ENCODE measurements at regions not wholly inside any gene's neighbourhood (a gene's known extent, or its start where the extent isn't known, plus 50 kb on each side); places are given as distances from the start of the nearest gene placed in this dataset.

DNA sequence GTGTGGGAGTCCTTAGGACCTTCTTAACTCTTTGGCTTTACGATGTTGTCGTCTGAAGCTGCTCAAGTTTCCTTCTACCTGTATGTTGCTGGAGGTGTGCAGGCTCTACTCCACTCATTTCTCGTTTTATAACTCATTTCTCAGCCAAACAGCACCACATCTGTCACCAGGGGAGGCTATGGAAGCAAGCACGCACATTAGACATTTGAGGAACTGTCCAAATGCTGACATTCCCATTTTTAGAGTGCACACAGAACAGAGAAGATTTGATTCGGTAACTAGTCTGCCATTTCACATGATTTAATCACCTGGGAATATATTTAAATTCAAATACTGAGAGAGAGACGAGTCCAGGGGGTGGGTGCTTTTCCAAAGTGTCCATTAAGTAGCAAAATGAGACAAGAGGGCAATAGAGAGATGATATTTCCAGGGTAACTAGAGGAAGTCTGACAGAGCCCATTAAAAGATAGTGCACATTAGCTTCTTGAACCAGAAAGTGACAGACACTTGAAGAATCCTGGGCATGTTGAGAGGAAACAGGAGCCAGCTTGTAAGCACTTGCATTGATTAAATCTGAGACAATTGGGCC lies 793.3 kb downstream of the TDRD15 start:
- Histone ChIP-seq H3K4me3 (ENCODE audit: insufficient read depth, low read length, poor library complexity, severe bottlenecking) (no peak overlapping the region), H3K36me3 (ENCODE audit: low read length) (no peaks in the 10 kb centered on the region), H2AFZ (ENCODE audit: low read depth, low read length, severe bottlenecking) (no peak overlapping the region), H3K9ac (ENCODE audit: low read length) (no peak overlapping the region), H3K9me2 (replicated peaks; ENCODE audit: insufficient read depth, low read length) (no peaks in the 10 kb centered on the region), H3K9me3 (ENCODE audit: insufficient read depth, low read length) (no peaks in the 10 kb centered on the region), H4K20me1 (ENCODE audit: low read depth, low read length) (no peaks in the 10 kb centered on the region), H3F3A (ENCODE audit: insufficient read depth) (no peaks in the 10 kb centered on the region), H3K79me2 (ENCODE audit: insufficient read depth, low read length) (no peaks in the 10 kb centered on the region), H3K4me2 (ENCODE audit: low read depth, low read length, poor library complexity, severe bottlenecking) (no peak overlapping the region), H3K27ac (ENCODE audit: low read depth, low read length) (no peak overlapping the region), H3K27me3 (ENCODE audit: low read length) (no peaks in the 10 kb centered on the region)
- TF ChIP-seq CTCF (IDR thresholded peaks at IDR 0.05; ENCODE audit: insufficient read depth, low read length, poor library complexity, severe bottlenecking) = no peak
- no peak for TF ChIP-seq EZH2phosphoT487 (conservative IDR thresholded peaks at IDR 0.05; ENCODE audit: low read length)

- H3K9me3 ChIP-seq (ENCODE audit: insufficient read depth, low read length) = no peaks in the 10 kb centered on the region
- H3K27ac ChIP-seq (ENCODE audit: low read depth, low read length) = no peak overlapping the region
- no peak overlapping the region for H3K9ac ChIP-seq (ENCODE audit: low read length)
- no peak overlapping the region for H3K4me2 ChIP-seq (ENCODE audit: low read depth, low read length, poor library complexity, severe bottlenecking)
- no peak overlapping the region for H3K4me3 ChIP-seq (ENCODE audit: insufficient read depth, low read length, poor library complexity, severe bottlenecking)
- no peak for TF ChIP-seq CTCF (IDR thresholded peaks at IDR 0.05; ENCODE audit: insufficient read depth, low read length, poor library complexity, severe bottlenecking)
- no peak for TF ChIP-seq EZH2phosphoT487 (conservative IDR thresholded peaks at IDR 0.05; ENCODE audit: low read length)
- H2AFZ ChIP-seq (ENCODE audit: low read depth, low read length, severe bottlenecking) = no peak overlapping the region
- no peaks in the 10 kb centered on the region for H3K79me2 ChIP-seq (ENCODE audit: insufficient read depth, low read length)
- H4K20me1 ChIP-seq (ENCODE audit: low read depth, low read length) = no peaks in the 10 kb centered on the region
- no peaks in the 10 kb centered on the region for H3K9me2 ChIP-seq (replicated peaks; ENCODE audit: insufficient read depth, low read length)
- no peaks in the 10 kb centered on the region for H3F3A ChIP-seq (ENCODE audit: insufficient read depth)
- no peaks in the 10 kb centered on the region for H3K36me3 ChIP-seq (ENCODE audit: low read length)
- no peaks in the 10 kb centered on the region for H3K27me3 ChIP-seq (ENCODE audit: low read length)
Measured at GRCh38 chr2:21920721-21921120, 797.0 kb downstream of the TDRD15 start.

DNA sequence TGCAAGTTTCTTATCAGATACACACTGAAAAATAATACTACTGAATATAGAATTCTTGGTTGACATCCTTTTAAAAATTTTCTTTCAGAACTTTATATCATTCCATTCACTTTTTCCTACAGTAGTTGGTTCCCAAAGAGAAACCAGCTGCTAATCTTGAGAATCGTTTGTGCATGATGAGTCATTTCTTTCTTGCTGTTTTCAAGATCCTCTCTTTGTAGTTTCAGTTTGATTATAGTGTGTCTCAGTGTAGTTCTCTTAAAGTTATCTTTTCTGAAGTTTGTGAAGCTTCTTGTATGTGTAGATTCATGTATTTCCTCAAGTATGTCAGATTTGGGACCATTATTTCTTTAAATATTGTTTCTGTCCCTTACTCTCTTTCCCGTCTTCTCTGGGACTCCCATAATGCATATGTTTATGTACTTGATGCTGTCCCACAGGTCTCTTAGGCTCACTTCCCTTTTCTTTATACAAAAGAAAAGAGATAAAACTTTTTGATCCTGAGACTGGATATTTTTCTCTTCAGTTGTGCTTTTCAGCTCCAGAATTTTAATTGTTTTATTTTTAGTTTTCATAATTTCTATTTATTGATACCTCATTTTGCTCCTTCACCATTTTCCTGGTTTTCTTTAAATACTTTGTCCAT lies 801.0 kb downstream of the TDRD15 start:
- Histone ChIP-seq H3K9me3 (ENCODE audit: insufficient read depth, low read length) (no peaks in the 10 kb centered on the region), H3K27me3 (ENCODE audit: low read length) (no peaks in the 10 kb centered on the region), H3K4me3 (ENCODE audit: insufficient read depth, low read length, poor library complexity, severe bottlenecking) (no peak overlapping the region), H3K36me3 (ENCODE audit: low read length) (no peaks in the 10 kb centered on the region), H3K4me2 (ENCODE audit: low read depth, low read length, poor library complexity, severe bottlenecking) (no peak overlapping the region), H3F3A (ENCODE audit: insufficient read depth) (no peaks in the 10 kb centered on the region), H4K20me1 (ENCODE audit: low read depth, low read length) (no peaks in the 10 kb centered on the region), H3K79me2 (ENCODE audit: insufficient read depth, low read length) (no peaks in the 10 kb centered on the region), H3K9ac (ENCODE audit: low read length) (no peak overlapping the region), H2AFZ (ENCODE audit: low read depth, low read length, severe bottlenecking) (no peak overlapping the region), H3K27ac (ENCODE audit: low read depth, low read length) (no peak overlapping the region), H3K9me2 (replicated peaks; ENCODE audit: insufficient read depth, low read length) (no peaks in the 10 kb centered on the region)
- no peak for TF ChIP-seq EZH2phosphoT487 (conservative IDR thresholded peaks at IDR 0.05; ENCODE audit: low read length)
- no peak for TF ChIP-seq CTCF (IDR thresholded peaks at IDR 0.05; ENCODE audit: insufficient read depth, low read length, poor library complexity, severe bottlenecking)
